PC-3 (cell line): ENCODE measurements at regions not wholly inside any gene's neighbourhood (a gene's known extent, or its start where the extent isn't known, plus 50 kb on each side); places are given as distances from the start of the nearest gene placed in this dataset.

Experiments
- ATAC-seq: fragments of 200-7000 bp; cut with Tn5 transposase; 2 replicates; pipeline ENCODE4 v1.9.1; 2020; ENCODE audit warnings: mild to moderate bottlenecking, moderate library complexity
- BruUV-seq: library from RNA; stranded (reverse); fragments of 400-500 nt; replicated peaks from 2 replicates; lab custom pipeline; 2021; lab: Mats Ljungman, UMichigan
- CTCF ChIA-PET: fragments of 300-600 bp; sonication (Branson Sonifier 250); formaldehyde crosslinking; loops from one replicate; lab custom pipeline; 2022; ENCODE audit warnings: antibody characterized with exemption; lab: Charles Lee
- POLR2A ChIA-PET: fragments of 300-600 bp; sonication (Branson Sonifier 250); formaldehyde crosslinking; loops from one replicate; lab custom pipeline; 2022; ENCODE audit warnings: antibody characterized with exemption; ENCODE audit not compliant: unreplicated experiment; lab: Charles Lee
- DNase-seq: peaks from one replicate; pipeline ENCODE4 v3.0.0-alpha.2; 2015
- H2AFZ ChIP-seq: fragments of 300-600 bp; sonication (generic); 2 replicates; pipeline ENCODE4 v1.6.0; 2016; ENCODE audit warnings: antibody characterized with exemption, low read length
- H3F3A ChIP-seq: fragments of 300-600 bp; sonication (generic); one replicate; pipeline ENCODE4 v1.6.0; 2017; ENCODE audit warnings: antibody characterized with exemption, low read length, control low read depth, mild to moderate bottlenecking; ENCODE audit not compliant: unreplicated experiment
- H3K27ac ChIP-seq: fragments of 300-600 bp; sonication (generic); 2 replicates; pipeline ENCODE4 v1.5.1; 2016; ENCODE audit warnings: mild to moderate bottlenecking, low read length
- H3K27me3 ChIP-seq: fragments of 300-600 bp; sonication (generic); 2 replicates; pipeline ENCODE4 v1.6.1; 2016; ENCODE audit warnings: low read length, mixed read lengths
- H3K36me3 ChIP-seq: fragments of 300-600 bp; sonication (generic); 2 replicates; pipeline ENCODE4 v1.6.1; 2016; ENCODE audit warnings: low read depth, mixed run types, low read length, mixed read lengths
- H3K4me1 ChIP-seq: fragments of 300-600 bp; sonication (generic); 2 replicates; pipeline ENCODE4 v1.5.1; 2016; ENCODE audit warnings: low read length; ENCODE audit not compliant: insufficient read depth
- H3K4me2 ChIP-seq: fragments of 300-600 bp; sonication (generic); 2 replicates; pipeline ENCODE4 v1.6.0; 2016; ENCODE audit warnings: low read length
- H3K4me3 ChIP-seq: fragments of 300-600 bp; sonication (generic); 2 replicates; pipeline ENCODE4 v1.5.1; 2016; ENCODE audit warnings: mild to moderate bottlenecking, low read length, mixed read lengths
- H3K79me2 ChIP-seq: fragments of 300-600 bp; sonication (generic); 2 replicates; pipeline ENCODE4 v1.6.1; 2017; ENCODE audit warnings: low read length, mixed read lengths
- H3K9ac ChIP-seq: fragments of 300-600 bp; sonication (generic); 2 replicates; pipeline ENCODE4 v1.6.0; 2016; ENCODE audit warnings: mild to moderate bottlenecking, low read length
- H3K9me2 ChIP-seq: fragments of 300-600 bp; sonication (generic); replicated peaks from 2 replicates; pipeline ENCODE4 v1.6.1; 2016; ENCODE audit warnings: mixed run types, low read length, mixed read lengths
- H3K9me3 ChIP-seq: fragments of 300-600 bp; sonication (generic); 2 replicates; pipeline ENCODE4 v1.6.1; 2016; ENCODE audit warnings: low read length, mixed read lengths
- H4K20me1 ChIP-seq: fragments of 300-600 bp; sonication (generic); 2 replicates; pipeline ENCODE4 v1.6.1; 2016; ENCODE audit warnings: low read length, mixed read lengths
- CTCF ChIP-seq: fragments of 300-600 bp; sonication (generic); conservative IDR thresholded peaks from 2 replicates; pipeline ENCODE4 v1.5.1; 2017; ENCODE audit warnings: antibody characterized with exemption, low read depth, mild to moderate bottlenecking, low read length
- EZH2 ChIP-seq: fragments of 300-600 bp; sonication (generic); IDR thresholded peaks from one replicate; pipeline ENCODE4 v1.6.1; 2017; ENCODE audit warnings: antibody characterized with exemption, mild to moderate bottlenecking, low read length; ENCODE audit not compliant: unreplicated experiment
- EZH2phosphoT487 ChIP-seq: fragments of 300-600 bp; sonication (generic); IDR thresholded peaks from 2 replicates; pipeline ENCODE4 v1.6.1; 2018; ENCODE audit warnings: mild to moderate bottlenecking, antibody characterized with exemption, low read length, borderline replicate concordance
- intact Hi-C: fragments of 100-400 bp; cut with micrococcal nuclease; formaldehyde crosslinking; loops from 2 replicates; pipeline ENCODE4 v1.9.0; 2023

GRCh38 chr9:28082671-28083070 lies 509.4 kb upstream of the C9orf72 start:
- Histone ChIP-seq H3K36me3 (no peaks in the 10 kb centered on the region), H3K4me3 (no peak overlapping the region), H4K20me1 (no peaks in the 10 kb centered on the region), H3K9ac (no peak overlapping the region), H3K79me2 (no peaks in the 10 kb centered on the region), H3K4me2 (no peak overlapping the region), H3K9me2 (no peaks in the 10 kb centered on the region), H3F3A (no peaks in the 10 kb centered on the region), H2AFZ (no peak overlapping the region), H3K4me1 (no peaks in the 10 kb centered on the region), H3K9me3 (no peaks in the 10 kb centered on the region), H3K27me3 (no peaks in the 10 kb centered on the region), H3K27ac (no peak overlapping the region)
- no peak for DNase-seq
- ChIA-PET CTCF (no interaction called here), POLR2A (no interaction called here)
- no peak for ATAC-seq
- no TSS peak for BruUV-seq
- TF ChIP-seq EZH2 (no peak), CTCF (no peak)
- intact Hi-C loops = no loop called here

DNA sequence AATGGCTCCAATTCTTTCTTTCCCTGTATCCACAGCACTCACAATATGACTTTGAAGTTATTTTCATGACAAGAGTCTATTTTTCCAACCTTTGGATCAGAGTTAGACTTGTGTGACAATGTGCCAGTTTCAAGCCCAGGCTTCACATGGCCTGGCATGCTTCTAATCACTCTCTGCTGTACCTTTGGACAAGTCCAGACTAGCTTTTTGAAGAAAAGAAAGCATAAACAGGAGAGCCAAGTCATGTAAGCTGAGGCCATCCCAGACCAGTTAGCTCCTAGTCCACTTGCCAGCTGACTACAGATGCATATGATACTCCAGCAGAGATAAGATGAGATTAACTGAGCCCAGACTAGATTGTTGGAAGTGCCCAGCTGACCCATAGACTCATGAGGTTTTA lies 513.6 kb upstream of the C9orf72 start:
- H4K20me1 ChIP-seq = no peaks in the 10 kb centered on the region
- no peaks in the 10 kb centered on the region for H3K79me2 ChIP-seq
- intact Hi-C loops = no loop called here
- CTCF ChIA-PET = no interaction called here
- H3K27me3 ChIP-seq = no peaks in the 10 kb centered on the region
- no peak overlapping the region for H3K27ac ChIP-seq
- no peaks in the 10 kb centered on the region for H3K36me3 ChIP-seq
- ATAC-seq (no peak), DNase-seq (no peak)
- no peaks in the 10 kb centered on the region for H3K4me1 ChIP-seq
- BruUV-seq = no TSS peak
- H3K4me3 ChIP-seq = no peak overlapping the region
- no peak overlapping the region for H2AFZ ChIP-seq
- no peak overlapping the region for H3K4me2 ChIP-seq
- no peaks in the 10 kb centered on the region for H3K9me3 ChIP-seq
- POLR2A ChIA-PET = no interaction called here
- H3K9me2 ChIP-seq = no peaks in the 10 kb centered on the region
- TF ChIP-seq EZH2 (no peak), EZH2phosphoT487 (no peak), CTCF (no peak)
- no peaks in the 10 kb centered on the region for H3F3A ChIP-seq
- H3K9ac ChIP-seq = no peak overlapping the region

DNA sequence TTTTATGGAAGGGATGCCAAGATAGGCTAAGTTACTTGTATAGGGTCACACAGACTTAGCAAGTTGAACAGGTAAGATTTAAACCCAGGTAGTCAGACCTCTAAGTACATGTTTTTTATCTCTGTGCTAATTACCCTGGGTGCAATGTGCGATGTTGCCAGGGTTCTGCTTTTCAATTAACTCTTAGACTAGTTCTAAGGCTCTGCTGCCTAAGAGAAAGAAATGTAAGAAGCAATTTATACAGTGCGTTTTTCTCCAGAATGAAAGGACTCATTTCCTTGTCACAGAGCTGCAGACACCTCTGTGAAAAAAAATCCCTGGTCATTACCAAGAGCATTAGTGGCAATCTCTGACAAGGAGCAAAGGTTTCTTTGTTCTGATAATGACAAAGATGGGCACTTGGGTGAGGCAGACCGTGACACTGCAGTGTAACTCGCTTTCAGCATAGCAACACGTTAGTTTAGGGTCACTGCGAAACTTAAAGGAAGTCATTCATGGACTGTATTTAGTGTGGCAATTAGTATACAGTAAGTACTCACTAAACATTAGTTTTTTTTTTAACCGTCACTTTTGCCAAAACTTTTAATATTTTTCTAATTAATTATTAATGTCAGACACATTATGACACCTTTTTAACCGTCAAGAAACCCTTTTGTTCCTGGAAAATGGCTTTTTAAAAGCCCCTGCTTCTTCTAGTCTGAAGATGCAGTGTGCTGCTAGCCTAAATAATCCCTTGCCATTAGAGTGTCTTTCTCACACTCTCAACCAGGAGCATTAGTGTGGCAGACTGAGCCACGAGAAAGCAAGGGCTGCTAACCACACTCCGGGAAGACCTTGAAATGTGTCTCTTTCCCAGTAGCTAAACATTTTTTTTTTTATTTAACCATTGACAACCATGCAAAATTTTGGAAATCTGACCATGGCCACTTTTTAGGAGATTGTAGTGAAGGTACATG lies 520.0 kb upstream of the C9orf72 start:
- H3K27ac ChIP-seq = no peak overlapping the region

More for the DNA sequence above, 520.0 kb upstream of the C9orf72 start:
- intact Hi-C loops = no loop called here
- no peaks in the 10 kb centered on the region for H4K20me1 ChIP-seq
- BruUV-seq = no TSS peak
- H2AFZ ChIP-seq = no peak overlapping the region
- DNase-seq (no peak), ATAC-seq (no peak)
- H3K79me2 ChIP-seq = no peaks in the 10 kb centered on the region
- H3K4me2 ChIP-seq = no peak overlapping the region
- H3K9me3 ChIP-seq = no peaks in the 10 kb centered on the region
- no peak overlapping the region for H3K9ac ChIP-seq
- H3K9me2 ChIP-seq = no peaks in the 10 kb centered on the region
- TF ChIP-seq EZH2 (no peak), CTCF (no peak), EZH2phosphoT487 (no peak)
- no peaks in the 10 kb centered on the region for H3K36me3 ChIP-seq
- CTCF ChIA-PET = no interaction called here
- POLR2A ChIA-PET = no interaction called here
- no peak overlapping the region for H3K4me3 ChIP-seq
- H3F3A ChIP-seq = no peaks in the 10 kb centered on the region
- H3K4me1 ChIP-seq = no peaks in the 10 kb centered on the region
- no peaks in the 10 kb centered on the region for H3K27me3 ChIP-seq
